H54 (cell line): ENCODE measurements at regions not wholly inside any gene's neighbourhood (a gene's known extent, or its start where the extent isn't known, plus 50 kb on each side); places are given as distances from the start of the nearest gene placed in this dataset.
"Not testable (repeated sequence)": the region's sequence is repeated elsewhere in the genome, so short reads cannot be mapped to it uniquely, and the experiment has no call there.

ENCODE experiments used
- DNase-seq: peaks from one replicate; pipeline ENCODE4 v3.0.0; 2011; ENCODE audit warnings: low spot score, mixed read lengths; ENCODE audit not compliant: insufficient read length
- FAIRE-seq: peaks from 3 replicates; lab custom pipeline; 2011; peaks lifted over from hg19 to GRCh38; lab: Jason Lieb, UNC
- POLR2A ChIP-seq: IDR thresholded peaks from 2 replicates; pipeline ENCODE4 v1.6.1; 2011; ENCODE audit warnings: low read depth, mild to moderate bottlenecking, low read length

- no peak for FAIRE-seq
- no peak for TF ChIP-seq POLR2A
- no peak for DNase-seq
Observed at GRCh38 chr2:122780251-122780650, 1024.8 kb downstream of the TSN start.

GRCh38 chr2:122794100-122794499 lies 1038.6 kb downstream of the TSN start:
- no peak for TF ChIP-seq POLR2A
- DNase-seq = no peak
- FAIRE-seq = no peak

- DNase-seq = no peak
- no peak for FAIRE-seq
- no peak for TF ChIP-seq POLR2A
Observed at GRCh38 chr2:122795763-122796162, 1040.3 kb downstream of the TSN start.

- FAIRE-seq = no peak
- TF ChIP-seq POLR2A = no peak
- DNase-seq = no peak
Observed at GRCh38 chr2:122799391-122799790, 1043.9 kb downstream of the TSN start.

- no peak for DNase-seq
- no peak for TF ChIP-seq POLR2A
- FAIRE-seq = no peak
Observed at GRCh38 chr2:122800781-122801180, 1045.3 kb downstream of the TSN start.

GRCh38 chr2:122804494-122804893 lies 1049.0 kb downstream of the TSN start:
- DNase-seq (no peak), FAIRE-seq (no peak)
- no peak for TF ChIP-seq POLR2A

GRCh38 chr2:122805346-122805745 lies 1049.9 kb downstream of the TSN start:
- no peak for FAIRE-seq
- DNase-seq = no peak
- no peak for TF ChIP-seq POLR2A

GRCh38 chr2:122808286-122808969 lies 1053.0 kb downstream of the TSN start:
- no peak for TF ChIP-seq POLR2A
- FAIRE-seq (no peak), DNase-seq (no peak)

- not testable (repeated sequence) for FAIRE-seq, DNase-seq
Observed at GRCh38 chr2:122812214-122812613, 1056.8 kb downstream of the TSN start.

GRCh38 chr2:122815120-122815519 lies 1059.7 kb downstream of the TSN start:
- no peak for DNase-seq

GRCh38 chr2:122816803-122817202 lies 1061.4 kb downstream of the TSN start:
- DNase-seq (no peak), FAIRE-seq (no peak)
- TF ChIP-seq POLR2A = no peak

More at GRCh38 chr2:122815120-122815519, 1059.7 kb downstream of the TSN start:
- FAIRE-seq = no peak
- TF ChIP-seq POLR2A = no peak

- no peak for DNase-seq
- TF ChIP-seq POLR2A = no peak
- no peak for FAIRE-seq
Observed at GRCh38 chr2:122822319-122822718, 1066.9 kb downstream of the TSN start.

GRCh38 chr2:122830157-122830556 lies 1074.7 kb downstream of the TSN start:
- FAIRE-seq = no peak
- TF ChIP-seq POLR2A = no peak
- DNase-seq = no peak

GRCh38 chr2:122831649-122832048 lies 1076.2 kb downstream of the TSN start:
- FAIRE-seq (no peak), DNase-seq (no peak)
- TF ChIP-seq POLR2A = no peak

GRCh38 chr2:122843503-122843902 lies 1088.1 kb downstream of the TSN start:
- no peak for TF ChIP-seq POLR2A
- FAIRE-seq = no peak
- no peak for DNase-seq
